H1 (cell line): ENCODE measurements at regions not wholly inside any gene's neighbourhood (a gene's known extent, or its start where the extent isn't known, plus 50 kb on each side); places are given as distances from the start of the nearest gene placed in this dataset.

Experiments used
- CTCF ChIA-PET: fragments of 300-600 bp; sonication (Branson Sonifier 250); formaldehyde crosslinking; loops from one replicate; lab custom pipeline; 2021; ENCODE audit not compliant: partially characterized antibody; lab: Charles Lee
- POLR2A ChIA-PET: fragments of 300-600 bp; sonication (Branson Sonifier 250); formaldehyde crosslinking; loops from one replicate; lab custom pipeline; 2021; ENCODE audit warnings: inconsistent platforms; ENCODE audit not compliant: partially characterized antibody; lab: Charles Lee
- DNase-seq, 2 experiments: peaks; one replicate each; pipeline versions ENCODE4 v3.0.0 to v3.0.0-alpha.2; 2010 to 2022; ENCODE audit warnings: low spot score in 2 of 2, low read depth in 1 of 2, mixed read lengths in 1 of 2
- FAIRE-seq: peaks from 2 replicates; lab custom pipeline; 2011; peaks lifted over from hg19 to GRCh38; lab: Jason Lieb, UNC
- H2AFZ ChIP-seq: 2 replicates; pipeline ENCODE4 v1.8.1; 2012; ENCODE audit warnings: low read length, inconsistent platforms
- H2AK5ac ChIP-seq: 2 replicates; pipeline ENCODE4 v1.6.1; 2013; ENCODE audit warnings: low read depth, low read length
- H2BK120ac ChIP-seq: replicated peaks from 2 replicates; pipeline ENCODE3; 2013; ENCODE audit warnings: low read depth, low read length, inconsistent platforms
- H2BK12ac ChIP-seq: 2 replicates; pipeline ENCODE4 v1.6.1; 2013; ENCODE audit warnings: low read depth, low read length
- H2BK15ac ChIP-seq: 2 replicates; pipeline ENCODE4 v1.6.1; 2013; ENCODE audit warnings: low read length
- H2BK20ac ChIP-seq: 2 replicates; pipeline ENCODE4 v1.6.1; 2013; ENCODE audit warnings: low read length
- H2BK5ac ChIP-seq: 2 replicates; pipeline ENCODE4 v1.6.1; 2013; ENCODE audit warnings: low read depth, low read length
- H3K14ac ChIP-seq: 2 replicates; pipeline ENCODE4 v1.6.1; 2013; ENCODE audit warnings: inconsistent platforms; ENCODE audit not compliant: insufficient read length
- H3K18ac ChIP-seq: 2 replicates; pipeline ENCODE4 v1.6.1; 2013; ENCODE audit warnings: low read length; ENCODE audit errors: extremely low read depth
- H3K23ac ChIP-seq: 2 replicates; pipeline ENCODE4 v1.6.1; 2013; ENCODE audit warnings: inconsistent platforms; ENCODE audit not compliant: insufficient read length
- H3K23me2 ChIP-seq: 2 replicates; pipeline ENCODE4 v1.6.1; 2013; ENCODE audit warnings: low read depth, low read length
- H3K27ac ChIP-seq: 2 replicates; pipeline ENCODE4 v1.6.1; 2011; ENCODE audit warnings: low read depth, low read length, inconsistent platforms
- H3K27me3 ChIP-seq, 4 experiments: replicated peaks in 1 of 4; 1 replicate in 1 of 4; 2 replicates in 3 of 4; pipeline versions ENCODE4 v1.6.1 to v1.8.1; 2011 to 2013; ENCODE audit warnings: low read length in 3 of 4, mild to moderate bottlenecking in 3 of 4, inconsistent platforms in 2 of 4, mixed read lengths in 2 of 4, moderate library complexity in 1 of 4; ENCODE audit not compliant: control insufficient read depth in 3 of 4, insufficient read depth in 3 of 4; ENCODE audit errors: extremely low read depth in 1 of 4
- H3K36me3 ChIP-seq, 4 experiments: 2 replicates each; pipeline versions ENCODE4 v1.6.1 to v1.8.1; 2011 to 2013; ENCODE audit warnings: mild to moderate bottlenecking in 4 of 4, low read length in 3 of 4, moderate library complexity in 2 of 4, control low read depth in 1 of 4, inconsistent platforms in 1 of 4; ENCODE audit not compliant: insufficient read depth in 4 of 4, control insufficient read depth in 2 of 4
- H3K4ac ChIP-seq: replicated peaks from 2 replicates; pipeline ENCODE3; 2013; ENCODE audit warnings: low read length, low read depth, mixed read lengths, inconsistent platforms; ENCODE audit not compliant: insufficient read length
- H3K4me1 ChIP-seq, 4 experiments: replicated peaks in 1 of 4; 1 replicate in 1 of 4; 2 replicates in 3 of 4; pipeline versions ENCODE4 v1.6.1 to v1.8.1; 2011 to 2013; ENCODE audit warnings: low read length in 3 of 4, inconsistent platforms in 2 of 4, mixed read lengths in 1 of 4; ENCODE audit not compliant: insufficient read depth in 4 of 4, control insufficient read depth in 3 of 4
- H3K4me2 ChIP-seq, 2 experiments: 2 replicates each; pipeline versions ENCODE4 v1.6.1 to v1.8.1; 2011 to 2013; ENCODE audit warnings: low read depth in 2 of 2, low read length in 2 of 2, control low read depth in 1 of 2, inconsistent platforms in 1 of 2, mild to moderate bottlenecking in 1 of 2; ENCODE audit not compliant: insufficient read depth in 1 of 2
- H3K4me3 ChIP-seq, 4 experiments: fragments of 200-600, 300-600 bp in 1 of 4; sonication (generic), shearing (Covaris generic), sonication (Bioruptor Twin) in 1 of 4; 2 replicates each; pipeline versions ENCODE4 v1.5.1 to v1.8.1; 2011 to 2016; ENCODE audit warnings: low read length in 4 of 4, low read depth in 3 of 4, control low read depth in 2 of 4, inconsistent platforms in 2 of 4, mild to moderate bottlenecking in 2 of 4, mixed read lengths in 1 of 4, moderate library complexity in 1 of 4; ENCODE audit not compliant: insufficient read depth in 2 of 4; ENCODE audit errors: extremely low read depth in 1 of 4
- H3K56ac ChIP-seq: replicated peaks from 2 replicates; pipeline ENCODE3; 2013; ENCODE audit warnings: low read depth, mild to moderate bottlenecking, mixed read lengths, low read length, inconsistent platforms; ENCODE audit not compliant: insufficient read length
- H3K79me1 ChIP-seq: 2 replicates; pipeline ENCODE4 v1.6.1; 2013; ENCODE audit warnings: low read depth, low read length, control low read depth
- H3K79me2 ChIP-seq, 2 experiments: 2 replicates each; pipeline versions ENCODE4 v1.6.1 to v1.8.1; 2012 to 2013; ENCODE audit warnings: low read length in 2 of 2, mild to moderate bottlenecking in 2 of 2, inconsistent platforms in 1 of 2; ENCODE audit not compliant: insufficient read depth in 2 of 2, control insufficient read depth in 1 of 2
- H3K9ac ChIP-seq, 4 experiments: replicated peaks in 1 of 4; 1 replicate in 1 of 4; 2 replicates in 3 of 4; pipeline versions ENCODE4 v1.6.1 to v1.8.1; 2011 to 2013; ENCODE audit warnings: low read depth in 3 of 4, low read length in 3 of 4, control low read depth in 2 of 4, mild to moderate bottlenecking in 2 of 4, moderate library complexity in 2 of 4, inconsistent platforms in 1 of 4; ENCODE audit errors: extremely low read depth in 1 of 4
- H3K9me3 ChIP-seq, 2 experiments: 2 replicates each; pipeline versions ENCODE4 v1.6.1 to v1.8.1; 2012 to 2013; ENCODE audit warnings: mild to moderate bottlenecking in 2 of 2, moderate library complexity in 2 of 2, control low read depth in 1 of 2, inconsistent platforms in 1 of 2, low read depth in 1 of 2, low read length in 1 of 2, mixed read lengths in 1 of 2; ENCODE audit not compliant: insufficient read depth in 2 of 2
- H4K20me1 ChIP-seq, 2 experiments: replicated peaks in 1 of 2; 2 replicates each; pipeline versions ENCODE3 to v1.8.1; 2011 to 2013; ENCODE audit warnings: inconsistent platforms in 2 of 2, low read length in 2 of 2, mild to moderate bottlenecking in 1 of 2; ENCODE audit not compliant: insufficient read depth in 2 of 2, control insufficient read depth in 1 of 2
- H4K5ac ChIP-seq: 2 replicates; pipeline ENCODE4 v1.6.1; 2013; ENCODE audit warnings: low read length, low read depth, mixed read lengths, inconsistent platforms; ENCODE audit not compliant: insufficient read length
- H4K8ac ChIP-seq: 2 replicates; pipeline ENCODE4 v1.8.0; 2013; ENCODE audit warnings: mild to moderate bottlenecking, moderate library complexity, low read length, inconsistent platforms; ENCODE audit not compliant: insufficient read depth; ENCODE audit errors: extremely low read depth
- H4K91ac ChIP-seq: replicated peaks from 2 replicates; pipeline ENCODE3; 2013; ENCODE audit warnings: low read length, mixed read lengths, inconsistent platforms; ENCODE audit not compliant: insufficient read length
- CEBPB ChIP-seq: IDR thresholded peaks from 2 replicates; pipeline ENCODE4 v1.6.1; 2012; ENCODE audit warnings: low read depth, low read length
- CTCF ChIP-seq, 3 experiments: IDR thresholded peaks; 1 replicate in 2 of 3; 2 replicates in 1 of 3; pipeline versions ENCODE4 v1.5.1 to v1.6.1; 2011; ENCODE audit warnings: low read length in 3 of 3, mild to moderate bottlenecking in 3 of 3, inconsistent platforms in 2 of 3, low read depth in 1 of 3, moderate library complexity in 1 of 3; ENCODE audit not compliant: insufficient read depth in 1 of 3; ENCODE audit errors: control extremely low read depth in 1 of 3
- JUN ChIP-seq: IDR thresholded peaks from 2 replicates; pipeline ENCODE4 v1.6.1; 2011; ENCODE audit warnings: low read depth, mild to moderate bottlenecking, improper control_type of control experiment, low read length
- NRF1 ChIP-seq: IDR thresholded peaks from 2 replicates; pipeline ENCODE4 v1.6.1; 2011; ENCODE audit warnings: mild to moderate bottlenecking, low read depth, low read length, improper control_type of control experiment
- WGBS, 2 experiments: shearing (Covaris generic) in 1 of 2; methylation state at CpG; one replicate each; pipeline versions ENCODE4 v1.1.6 to v1.1.7; 2013 to 2015; ENCODE audit warnings: low lambda C conversion rate in 2 of 2, mixed read lengths in 2 of 2, inconsistent platforms in 1 of 2, low coverage in 1 of 2, missing lambda C conversion rate in 1 of 2; ENCODE audit not compliant: insufficient replicate concordance in 2 of 2, insufficient coverage in 1 of 2, insufficient read length in 1 of 2; ENCODE audit errors: extremely low coverage in 1 of 2, missing lambda C conversion rate in 1 of 2; 5-methylcytosine and 5-hydroxymethylcytosine counted together

GRCh38 chr20:55740076-55740475 is 265.2 kb downstream of the CBLN4 start:
- TF ChIP-seq JUN, result no peak
- no peak for TF ChIP-seq NRF1
- TF ChIP-seq CTCF (IDR thresholded peaks at IDR 0.05; ENCODE audit: control extremely low read depth in 1 of 3, insufficient read depth in 1 of 3, low read depth in 1 of 3, low read length in 3 of 3), result no peak
- no peak for TF ChIP-seq CEBPB
- Histone ChIP-seq H2BK20ac (no peak overlapping the region), H3K4me2 (no peak overlapping the region), H4K5ac (no peak overlapping the region), H3K36me3 (no peaks in the 10 kb centered on the region), H3K23me2 (no peaks in the 10 kb centered on the region), H3K4ac (no peak overlapping the region), H3K27me3 (no peaks in the 10 kb centered on the region), H4K20me1 (no peaks in the 10 kb centered on the region), H3K79me1 (no peaks in the 10 kb centered on the region), H2BK12ac (no peak overlapping the region), H2BK5ac (no peak overlapping the region), H3K4me1 (no peaks in the 10 kb centered on the region), H3K4me3 (no peak overlapping the region), H3K56ac (no peak overlapping the region), H2AFZ (no peak overlapping the region), H3K9me3 (no peaks in the 10 kb centered on the region), H3K79me2 (no peaks in the 10 kb centered on the region), H3K27ac (no peak overlapping the region), H2BK120ac (no peak overlapping the region), H4K91ac (no peak overlapping the region), H4K8ac (no peak overlapping the region), H2BK15ac (no peak overlapping the region), H2AK5ac (no peak overlapping the region), H3K9ac (no peak overlapping the region), H3K18ac (no peak overlapping the region), H3K23ac (no peak overlapping the region), H3K14ac (no peak overlapping the region)
- POLR2A ChIA-PET, result no interaction called here
- FAIRE-seq, result no peak
- no peak for DNase-seq
- CTCF ChIA-PET, result no interaction called here
- WGBS, 2 experiments, result 91% methylated on average over 8 of the region's 8 CpGs; no CpG with 5 or more reads in 1 of the 2 experiments
